ENCODE measurements at regions not wholly inside any gene's neighbourhood (a gene's known extent, or its start where the extent isn't known, plus 50 kb on each side); places are given as distances from the start of the nearest gene placed in this dataset.

DNA sequence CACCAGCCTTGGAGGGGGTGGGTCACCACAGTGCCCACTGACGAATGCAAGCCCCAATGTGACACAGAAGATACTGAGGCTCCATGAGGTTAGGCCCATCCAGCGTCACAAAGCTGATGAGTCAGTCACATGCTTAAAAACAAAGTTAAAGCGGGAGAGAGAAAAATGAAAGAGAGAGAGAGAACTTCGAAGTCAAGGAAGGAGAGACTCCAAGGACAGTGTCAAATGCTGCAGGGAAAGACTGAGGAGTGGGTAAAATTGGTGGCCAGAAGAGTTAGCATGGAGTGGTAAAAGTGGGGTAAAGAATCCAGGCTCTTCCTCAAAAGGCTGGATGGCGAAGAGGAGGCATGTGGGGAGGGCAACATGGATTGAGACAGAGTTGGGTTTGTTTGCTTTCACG, 201.9 kb upstream of the CCDC150 start:
- Histone ChIP-seq H3K9me3 (no peaks in the 10 kb centered on the region), H3K4me3 (no peak overlapping the region), H3K4me1 (no peaks in the 10 kb centered on the region), H3K27ac (no peak overlapping the region), H3K36me3 (peaks cover 0 to 5% (median 0%) of the 10 kb centered on the region in 3 donors), H3K27me3 (no peaks in the 10 kb centered on the region)
- intact Hi-C loops (cut with DNase I) = no loop called here
- TF ChIP-seq, protein P1, sequence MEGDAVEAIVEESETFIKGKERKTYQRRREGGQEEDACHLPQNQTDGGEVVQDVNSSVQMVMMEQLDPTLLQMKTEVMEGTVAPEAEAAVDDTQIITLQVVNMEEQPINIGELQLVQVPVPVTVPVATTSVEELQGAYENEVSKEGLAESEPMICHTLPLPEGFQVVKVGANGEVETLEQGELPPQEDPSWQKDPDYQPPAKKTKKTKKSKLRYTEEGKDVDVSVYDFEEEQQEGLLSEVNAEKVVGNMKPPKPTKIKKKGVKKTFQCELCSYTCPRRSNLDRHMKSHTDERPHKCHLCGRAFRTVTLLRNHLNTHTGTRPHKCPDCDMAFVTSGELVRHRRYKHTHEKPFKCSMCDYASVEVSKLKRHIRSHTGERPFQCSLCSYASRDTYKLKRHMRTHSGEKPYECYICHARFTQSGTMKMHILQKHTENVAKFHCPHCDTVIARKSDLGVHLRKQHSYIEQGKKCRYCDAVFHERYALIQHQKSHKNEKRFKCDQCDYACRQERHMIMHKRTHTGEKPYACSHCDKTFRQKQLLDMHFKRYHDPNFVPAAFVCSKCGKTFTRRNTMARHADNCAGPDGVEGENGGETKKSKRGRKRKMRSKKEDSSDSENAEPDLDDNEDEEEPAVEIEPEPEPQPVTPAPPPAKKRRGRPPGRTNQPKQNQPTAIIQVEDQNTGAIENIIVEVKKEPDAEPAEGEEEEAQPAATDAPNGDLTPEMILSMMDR (IDR thresholded peaks at IDR 0.05) = no peak
- TF ChIP-seq POLR2A (IDR thresholded peaks at IDR 0.05) = no peak
- DNase-seq = no peak
- WGBS, 2 donors = 74 to 81% methylated on average over 6 of the region's 6 CpGs

DNA sequence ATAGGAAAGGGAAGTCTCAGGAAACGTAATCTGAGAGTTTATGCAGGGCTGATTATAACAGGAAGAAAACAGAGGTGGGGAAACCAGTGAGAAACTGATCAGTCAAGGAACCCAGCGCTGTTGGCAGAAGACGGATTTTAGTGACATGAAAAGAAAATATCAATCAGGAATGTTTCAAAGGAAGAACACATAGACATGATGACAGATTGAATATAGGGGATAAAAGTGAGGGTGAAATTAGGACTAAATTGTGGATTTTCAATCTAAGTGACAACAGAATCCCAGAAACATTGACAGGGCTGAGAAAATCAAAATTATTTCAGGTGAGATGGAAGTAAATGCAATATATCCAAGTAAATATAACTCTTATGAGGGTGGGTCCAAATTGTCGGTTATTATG, 199.8 kb upstream of the CCDC150 start:
- intact Hi-C loops (cut with DNase I) = no loop called here

DNA sequence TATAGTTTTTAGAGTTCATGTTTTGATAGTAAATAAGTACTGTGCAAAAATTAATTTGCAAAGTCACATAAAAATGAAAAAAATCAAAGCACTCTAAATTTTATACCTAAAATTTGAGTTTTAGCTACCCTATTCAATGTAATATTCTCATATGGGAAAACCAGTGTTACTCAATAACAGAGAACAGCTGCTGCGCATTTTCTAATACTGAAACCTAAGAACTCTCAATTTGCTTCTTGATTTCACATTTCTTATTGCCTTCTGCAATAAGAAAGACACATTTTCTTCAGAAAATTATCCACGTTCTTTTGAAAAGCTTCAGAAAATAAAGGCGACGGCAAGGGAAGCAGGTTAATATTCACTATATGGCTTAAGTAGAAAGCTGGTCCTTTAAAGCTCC, 199.1 kb upstream of the CCDC150 start:
- Histone ChIP-seq H3K9me3 (no peaks in the 10 kb centered on the region), H3K4me3 (no peak overlapping the region), H3K27me3 (no peaks in the 10 kb centered on the region), H3K36me3 (no peaks in the 10 kb centered on the region), H3K27ac (no peak overlapping the region), H3K4me1 (no peaks in the 10 kb centered on the region)
- TF ChIP-seq, protein P1 (IDR thresholded peaks at IDR 0.05) = no peak
- no peak for TF ChIP-seq POLR2A (IDR thresholded peaks at IDR 0.05)
- intact Hi-C loops (cut with DNase I) = no loop called here
- 85 to 93% methylated on average over 4 of the region's 4 CpGs for WGBS, 2 donors
- no peak for DNase-seq

More for the DNA sequence above, 199.8 kb upstream of the CCDC150 start:
- 68 to 83% methylated on average over 4 of the region's 4 CpGs for WGBS, 2 donors
- Histone ChIP-seq H3K36me3 (no peaks in the 10 kb centered on the region), H3K4me1 (no peaks in the 10 kb centered on the region), H3K27ac (no peak overlapping the region), H3K4me3 (no peak overlapping the region), H3K27me3 (no peaks in the 10 kb centered on the region), H3K9me3 (no peaks in the 10 kb centered on the region)
- TF ChIP-seq, protein P1 (IDR thresholded peaks at IDR 0.05) = no peak
- TF ChIP-seq POLR2A (IDR thresholded peaks at IDR 0.05) = no peak
- DNase-seq = no peak

DNA sequence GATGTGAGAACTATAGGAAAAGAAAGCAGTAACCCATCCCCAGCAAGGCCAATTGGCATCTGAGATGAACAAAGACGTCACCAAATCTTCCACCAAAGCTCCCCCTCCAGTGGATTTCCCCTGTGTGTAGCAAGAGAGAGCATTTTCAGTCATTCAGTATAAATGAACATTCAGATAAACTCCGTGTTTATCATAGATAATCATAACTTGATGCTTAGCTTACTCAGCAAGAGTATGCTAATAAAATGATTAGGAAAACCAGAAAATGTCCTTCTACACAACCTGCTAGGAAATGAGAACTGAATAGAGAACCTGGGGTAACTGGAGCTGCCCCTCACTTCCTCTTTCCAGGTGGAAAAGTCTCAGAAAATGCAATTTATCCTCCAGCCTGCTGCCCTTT, 198.0 kb upstream of the CCDC150 start:
- TF ChIP-seq, protein P1 (IDR thresholded peaks at IDR 0.05) = no peak

DNA sequence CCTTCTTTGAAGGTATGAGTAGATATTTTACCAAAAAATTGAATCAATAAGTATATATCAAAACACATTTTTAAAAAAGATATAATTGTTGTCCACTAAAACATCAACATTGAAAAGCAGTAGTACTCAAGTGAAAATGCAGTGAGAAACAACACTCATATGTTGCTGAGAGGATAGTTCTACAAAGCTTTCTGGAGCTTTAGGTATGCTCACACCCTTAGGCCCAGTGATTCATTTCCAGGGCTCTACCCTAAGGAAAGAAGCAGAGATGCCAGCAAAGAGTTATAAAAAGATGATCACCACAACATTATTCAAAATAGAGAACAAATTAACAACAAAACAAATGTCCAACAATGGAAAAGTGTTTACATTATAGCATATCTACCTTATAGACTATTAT, 197.3 kb upstream of the CCDC150 start:
- Histone ChIP-seq H3K36me3 (no peaks in the 10 kb centered on the region), H3K4me1 (no peaks in the 10 kb centered on the region), H3K27me3 (no peaks in the 10 kb centered on the region), H3K27ac (no peak overlapping the region), H3K9me3 (no peaks in the 10 kb centered on the region), H3K4me3 (no peak overlapping the region)
- intact Hi-C loops (cut with DNase I) = no loop called here
- no peak for DNase-seq
- no peak for TF ChIP-seq POLR2A (IDR thresholded peaks at IDR 0.05)
- TF ChIP-seq, protein P1 (IDR thresholded peaks at IDR 0.05) = no peak

More for the DNA sequence above, 198.0 kb upstream of the CCDC150 start:
- H3K27me3 ChIP-seq = no peaks in the 10 kb centered on the region
- no peaks in the 10 kb centered on the region for H3K36me3 ChIP-seq
- 48 to 57% methylated on average over 2 of the region's 2 CpGs for WGBS, 2 donors
- no peaks in the 10 kb centered on the region for H3K9me3 ChIP-seq
- no peak for DNase-seq
- H3K27ac ChIP-seq = no peak overlapping the region
- no peaks in the 10 kb centered on the region for H3K4me1 ChIP-seq
- intact Hi-C loops (cut with DNase I) = no loop called here
- no peak overlapping the region for H3K4me3 ChIP-seq
